ENCODE measurements at regions not wholly inside any gene's neighbourhood (a gene's known extent, or its start where the extent isn't known, plus 50 kb on each side); places are given as distances from the start of the nearest gene placed in this dataset.

GRCh38 chr1:221457685-221458446, 284.0 kb downstream of the DUSP10 start:
- TF ChIP-seq CTCF (conservative IDR thresholded peaks at IDR 0.05; ENCODE audit: low read depth, low read length) (no peak), EZH2 (IDR thresholded peaks at IDR 0.05; ENCODE audit: low read length, unreplicated experiment) (no peak), EZH2phosphoT487 (IDR thresholded peaks at IDR 0.05; ENCODE audit: borderline replicate concordance, low read length) (no peak)

Measured in PC-3 (cell line).